ENCODE measurements at regions not wholly inside any gene's neighbourhood (a gene's known extent, or its start where the extent isn't known, plus 50 kb on each side); places are given as distances from the start of the nearest gene placed in this dataset.

DNA sequence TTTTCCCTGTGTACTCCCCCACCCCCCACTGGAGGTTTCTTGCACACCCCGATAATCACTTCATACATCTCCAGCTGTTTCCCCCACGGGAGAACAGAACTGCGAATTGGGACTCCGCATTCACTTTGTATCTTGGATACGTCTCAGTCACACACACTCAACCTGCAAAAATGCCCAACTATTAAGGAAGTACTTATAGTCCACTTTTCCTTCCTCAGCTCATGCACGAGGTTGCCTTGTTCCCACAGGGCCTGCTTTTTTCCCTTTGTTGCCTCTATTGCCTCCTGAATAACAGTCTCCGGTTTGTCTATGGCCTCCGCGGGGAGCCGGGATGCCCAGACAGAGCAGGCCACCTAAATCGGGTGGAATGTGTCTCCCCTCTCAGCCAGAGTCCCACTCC lies 282.3 kb downstream of the PYDC2 start:
- DNase-seq: no peak

DNA sequence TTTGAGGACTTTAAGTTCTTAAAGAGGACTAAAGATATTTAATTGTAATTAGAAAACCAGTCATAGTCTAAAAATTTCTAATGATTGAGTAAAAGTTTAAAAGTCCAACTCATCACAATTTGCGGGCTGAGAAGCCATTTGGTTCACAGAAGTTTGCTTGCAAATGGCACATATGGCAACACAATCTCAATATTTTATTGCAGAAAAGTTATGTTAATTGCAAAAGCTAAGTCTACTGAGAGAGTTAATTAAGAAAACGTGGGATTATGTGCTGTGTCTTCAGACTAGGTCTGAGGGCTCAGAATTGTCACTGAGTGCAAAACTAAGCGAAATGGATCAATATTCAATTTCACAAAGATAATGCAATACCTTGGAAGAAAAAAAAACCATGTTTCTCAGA lies 289.7 kb downstream of the PYDC2 start:
- DNase-seq: no peak

GRCh38 chr3:191753196-191753595 lies 292.2 kb downstream of the PYDC2 start:
- DNase-seq: no peak

DNA sequence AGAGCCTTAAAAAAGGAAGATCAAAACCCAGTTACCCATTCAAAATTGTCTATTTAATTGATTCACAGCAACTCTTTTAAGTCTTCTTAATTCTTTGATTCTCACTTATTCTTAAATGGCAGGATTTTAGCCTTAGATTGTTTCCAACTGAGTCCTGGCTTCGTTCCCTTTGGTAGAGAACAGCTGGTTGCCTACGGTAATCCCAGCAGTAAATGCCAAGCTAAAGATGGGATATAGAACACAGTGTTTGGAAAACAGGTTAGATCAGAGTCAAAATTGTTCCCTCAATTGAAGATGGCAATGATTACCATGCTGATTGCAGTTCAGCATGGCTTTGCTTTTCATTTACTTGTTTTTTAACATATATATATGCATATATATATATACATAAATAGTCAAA lies 300.9 kb downstream of the PYDC2 start:
- no peak for DNase-seq

- no peak for DNase-seq
These were observed 301.5 kb downstream of the PYDC2 start for GRCh38 chr3:191762323-191762960.

GRCh38 chr3:191768421-191768820 lies 307.5 kb downstream of the PYDC2 start:
- no peak for DNase-seq

- no peak for DNase-seq
These were observed 309.6 kb downstream of the PYDC2 start for GRCh38 chr3:191770541-191770940.

DNA sequence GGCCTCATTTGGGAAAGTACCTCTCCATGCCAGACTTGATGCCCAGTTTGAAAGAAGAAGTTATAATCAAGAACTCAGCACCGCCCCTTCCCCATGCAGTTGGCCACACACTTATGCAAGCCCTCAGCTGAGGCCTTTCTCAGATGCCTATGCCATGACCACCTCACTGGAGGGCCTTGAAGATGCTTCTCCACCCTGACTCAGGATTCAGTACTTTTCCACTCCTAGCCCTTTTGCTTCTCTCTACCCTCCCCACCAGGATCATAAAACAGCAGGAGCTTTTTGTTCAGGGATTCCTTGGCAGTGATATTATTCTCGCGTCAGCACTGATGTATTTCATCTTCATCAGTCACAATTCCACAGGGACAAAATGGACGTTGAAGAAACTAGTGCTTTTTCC lies 313.5 kb downstream of the PYDC2 start:
- DNase-seq: no peak

- DNase-seq: no peak
These were observed 314.7 kb downstream of the PYDC2 start for GRCh38 chr3:191775451-191776233.

GRCh38 chr3:191781044-191781443 lies 320.1 kb downstream of the PYDC2 start:
- DNase-seq: no peak

DNA sequence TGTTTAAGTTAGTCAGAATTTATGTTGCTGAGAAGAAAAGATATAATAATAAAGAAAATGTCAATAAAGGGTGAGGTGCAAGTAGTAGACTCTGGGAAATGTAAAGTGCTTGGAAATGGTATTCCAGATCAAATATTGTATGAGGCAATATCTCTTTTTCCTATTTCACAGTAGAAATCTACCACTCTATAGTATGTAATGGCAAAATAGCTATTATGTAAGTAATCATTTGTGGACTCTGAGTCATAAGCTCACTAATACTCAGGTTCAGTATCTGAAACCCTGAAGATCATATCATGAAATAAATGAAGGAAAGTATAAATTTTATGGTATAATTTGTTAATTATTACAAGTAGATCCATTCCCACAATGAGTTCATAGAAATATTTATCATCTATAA lies 322.1 kb downstream of the PYDC2 start:
- DNase-seq: no peak

DNA sequence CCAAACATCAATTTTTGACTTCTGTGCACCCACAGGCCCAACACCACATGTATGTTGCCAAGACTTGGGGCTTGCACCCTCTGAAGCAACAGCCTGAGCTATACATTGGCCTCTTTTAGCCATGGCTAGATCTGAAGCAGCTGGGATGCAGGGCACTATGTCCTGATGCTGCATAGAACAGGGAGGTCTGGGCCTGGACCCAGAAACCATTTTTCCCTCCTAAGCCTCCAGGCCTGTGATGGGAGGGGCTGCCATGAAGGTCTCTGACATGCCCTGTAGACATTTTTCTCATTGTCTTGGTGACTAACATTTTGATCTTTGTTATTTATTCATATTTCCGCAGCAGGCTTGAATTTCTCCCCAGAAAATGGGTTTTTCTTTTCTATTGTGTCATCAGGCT lies 330.0 kb downstream of the PYDC2 start:
- no peak for DNase-seq

- no peak for DNase-seq
These were observed 331.6 kb downstream of the PYDC2 start for GRCh38 chr3:191792580-191792979.

DNA sequence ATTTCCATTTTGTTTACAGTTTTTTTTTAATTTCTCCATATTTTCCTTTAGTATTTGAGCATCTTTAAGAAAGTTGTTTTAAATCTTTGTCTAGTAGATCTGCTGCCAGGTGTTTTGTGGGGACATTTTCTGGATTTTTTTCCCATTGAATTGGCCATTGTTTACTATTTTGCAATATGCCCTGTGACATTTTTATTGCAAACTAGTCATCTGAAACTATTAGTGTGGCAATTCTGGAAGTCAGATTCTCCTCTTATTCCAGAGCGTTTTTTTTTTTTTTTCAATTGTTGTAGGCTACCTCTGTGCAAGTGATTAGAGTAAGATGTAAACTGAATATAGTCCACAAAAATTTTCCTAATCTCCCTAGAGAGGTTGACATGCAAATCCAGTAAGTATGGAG lies 334.2 kb downstream of the PYDC2 start:
- DNase-seq: no peak

- DNase-seq: no peak
These were observed 336.3 kb downstream of the PYDC2 start for GRCh38 chr3:191797271-191797670.

- DNase-seq: no peak
These were observed 341.7 kb downstream of the PYDC2 start for GRCh38 chr3:191802671-191803070.

DNA sequence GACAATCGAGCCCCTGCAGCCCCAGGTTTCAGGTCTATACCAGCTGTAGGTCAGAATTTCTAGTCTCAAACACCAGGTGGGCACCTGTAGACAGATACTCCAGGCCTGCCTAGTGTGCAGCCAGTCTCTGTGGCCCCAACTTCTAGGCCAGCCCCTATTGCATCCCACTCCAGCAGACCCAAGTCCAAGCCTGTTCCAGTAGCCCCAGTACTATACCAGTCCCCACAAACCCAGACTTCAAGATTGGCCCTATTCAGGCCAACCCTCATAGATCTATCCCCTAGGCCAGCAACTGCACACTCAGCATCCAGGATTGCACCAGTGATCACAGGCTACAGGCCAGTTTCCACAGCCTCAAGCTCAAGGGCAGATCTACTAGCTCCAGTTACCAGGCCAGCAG lies 344.0 kb downstream of the PYDC2 start:
- DNase-seq: no peak

GRCh38 chr3:191808073-191808472 lies 347.1 kb downstream of the PYDC2 start:
- no peak for DNase-seq

GRCh38 chr3:191809326-191809949 lies 348.5 kb downstream of the PYDC2 start:
- no peak for DNase-seq

DNA sequence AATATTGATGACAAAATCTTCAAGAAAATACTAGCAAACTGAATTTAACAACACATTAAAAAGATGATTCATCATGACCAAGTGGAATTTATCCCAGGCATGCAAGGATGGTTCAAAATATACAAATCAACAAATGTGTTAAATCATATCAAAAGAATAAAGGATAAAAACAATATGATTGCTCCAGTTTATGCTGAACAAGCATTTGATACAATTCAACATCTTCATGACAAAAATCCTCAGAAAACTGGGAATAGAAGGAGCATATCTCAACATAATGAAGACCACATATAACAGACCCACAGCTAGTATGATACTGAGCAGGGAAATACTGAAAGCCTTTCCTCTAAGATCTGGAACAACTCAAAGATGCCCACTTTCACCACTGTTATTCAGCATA lies 352.3 kb downstream of the PYDC2 start:
- DNase-seq: no peak

DNA sequence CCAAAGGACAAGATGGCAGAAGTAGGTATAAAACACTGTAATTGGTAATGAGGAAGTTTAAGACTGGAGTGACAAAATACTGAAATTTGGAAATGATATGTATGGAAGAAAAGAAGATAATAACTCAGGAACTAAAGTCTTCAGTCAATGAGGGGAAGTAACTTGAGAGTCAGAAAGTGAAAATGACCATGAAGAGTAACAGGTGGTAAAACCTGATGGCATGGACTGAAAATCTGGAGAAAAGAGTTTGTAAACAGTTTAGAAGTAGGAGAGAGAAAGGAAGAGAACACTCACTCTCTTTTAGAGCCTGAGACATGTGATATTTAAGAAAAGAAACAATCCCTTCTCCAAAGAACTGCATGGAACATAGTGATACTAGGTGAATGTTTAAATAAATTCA lies 387.9 kb downstream of the PYDC2 start:
- no peak for DNase-seq

DNA sequence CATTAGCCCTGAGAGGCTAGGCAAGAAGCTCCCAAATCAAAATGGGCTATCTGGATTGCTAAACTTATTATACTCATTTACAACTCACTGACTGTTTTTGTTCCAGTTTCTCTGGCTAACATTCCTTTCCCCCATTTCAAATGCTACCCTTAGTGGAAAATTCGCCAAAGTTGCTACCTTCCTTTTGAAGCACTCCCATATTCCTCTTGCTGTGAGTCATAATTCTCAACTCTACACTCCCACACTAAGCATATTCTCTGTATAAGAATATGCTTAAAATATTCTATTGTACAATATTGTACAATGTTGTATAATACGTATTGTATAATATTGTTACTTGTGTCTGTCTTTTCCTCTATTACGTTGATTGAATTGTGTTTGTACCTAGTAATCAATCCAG lies 398.6 kb downstream of the PYDC2 start:
- no peak for DNase-seq

GRCh38 chr3:191869738-191870415 lies 408.9 kb downstream of the PYDC2 start:
- DNase-seq: no peak

GRCh38 chr3:191873736-191874135 lies 412.8 kb downstream of the PYDC2 start:
- DNase-seq: no peak
